GM12878 (cell line): ENCODE measurements at regions not wholly inside any gene's neighbourhood (a gene's known extent, or its start where the extent isn't known, plus 50 kb on each side); places are given as distances from the start of the nearest gene placed in this dataset.

Experiments
- KDM1A ChIP-seq: fragments of 200-600 bp; sonication (generic); IDR thresholded peaks from 2 replicates; pipeline ENCODE4 v1.6.1; 2016; ENCODE audit warnings: borderline replicate concordance
- POLR2A ChIP-seq: IDR thresholded peaks from 2 replicates; pipeline ENCODE4 v1.6.1; 2011; ENCODE audit warnings: low read depth, mild to moderate bottlenecking, low read length
- SREBF2 ChIP-seq: IDR thresholded peaks from 2 replicates; pipeline ENCODE4 v1.6.1; 2012; ENCODE audit warnings: mild to moderate bottlenecking, low read length

- TF ChIP-seq SREBF2 (no peak), POLR2A (no peak), KDM1A (no peak)
These were observed 167.7 kb downstream of the TDRD15 start for GRCh38 chr2:21291426-21291825.
